Naive thymus-derived CD4-positive, alpha-beta T cell (primary cell): ENCODE measurements at regions not wholly inside any gene's neighbourhood (a gene's known extent, or its start where the extent isn't known, plus 50 kb on each side); places are given as distances from the start of the nearest gene placed in this dataset.

ENCODE experiments used
- ATAC-seq: fragments of 150-1000 bp; cut with Tn5 transposase; 2 replicates; pipeline ENCODE4 v1.10.0; 2021; ENCODE audit warnings: mild to moderate bottlenecking, moderate library complexity
- CTCF ChIA-PET: fragments of 350-600 bp; sonication (Branson Sonifier 250); formaldehyde crosslinking; loops from one replicate; lab custom pipeline; 2021; ENCODE audit warnings: antibody characterized with exemption; lab: Charles Lee
- POLR2A ChIA-PET: fragments of 350-600 bp; sonication (Branson Sonifier 250); formaldehyde crosslinking; loops from one replicate; lab custom pipeline; 2021; ENCODE audit warnings: antibody characterized with exemption, inconsistent platforms; lab: Charles Lee
- DNase-seq, 9 donors: peaks; one replicate each; pipeline versions ENCODE4 v3.0.0 to v3.0.0-alpha.2; 2020 to 2022; ENCODE audit warnings: mixed read lengths in 1 of 9
- H3K27ac ChIP-seq: one replicate; pipeline ENCODE4 v1.7.0; 2013; ENCODE audit warnings: mild to moderate bottlenecking, low read depth, low read length, moderate library complexity
- H3K27me3 ChIP-seq, 2 donors: one replicate each; pipeline ENCODE4 v1.7.0; 2013; ENCODE audit warnings: low read length in 2 of 2, mild to moderate bottlenecking in 2 of 2, moderate library complexity in 2 of 2; ENCODE audit not compliant: control insufficient read depth in 2 of 2, insufficient read depth in 2 of 2
- H3K36me3 ChIP-seq, 3 experiments: 1 replicate in 2 of 3; 2 replicates in 1 of 3; pipeline ENCODE4 v1.7.0; 2013; ENCODE audit warnings: low read length in 3 of 3, mild to moderate bottlenecking in 3 of 3, moderate library complexity in 1 of 3; ENCODE audit not compliant: insufficient read depth in 3 of 3, control insufficient read depth in 2 of 3
- H3K4me1 ChIP-seq, 2 donors: one replicate each; pipeline ENCODE4 v1.7.0; 2013; ENCODE audit warnings: low read length in 2 of 2, mild to moderate bottlenecking in 2 of 2, moderate library complexity in 1 of 2; ENCODE audit not compliant: control insufficient read depth in 2 of 2, insufficient read depth in 2 of 2
- H3K4me3 ChIP-seq: 2 replicates; pipeline ENCODE4 v1.7.0; 2013; ENCODE audit warnings: mild to moderate bottlenecking, low read length
- H3K9me3 ChIP-seq, 3 experiments: 1 replicate in 2 of 3; 2 replicates in 1 of 3; pipeline ENCODE4 v1.7.0; 2013; ENCODE audit warnings: low read length in 3 of 3; ENCODE audit not compliant: control insufficient read depth in 2 of 3
- H3K27ac Mint-ChIP-seq, 9 donors: one replicate each; pipeline ENCODE4 v1.8.0; 2020 to 2022; ENCODE audit warnings: mixed read lengths in 9 of 9, mild to moderate bottlenecking in 8 of 9, moderate library complexity in 5 of 9, inconsistent platforms in 2 of 9
- H3K27me3 Mint-ChIP-seq, 5 donors: one replicate each; pipeline ENCODE4 v1.8.0; 2021 to 2022; ENCODE audit warnings: mixed read lengths in 5 of 5, mild to moderate bottlenecking in 1 of 5
- H3K36me3 Mint-ChIP-seq, 5 donors: one replicate each; pipeline ENCODE4 v1.8.0; 2020 to 2022; ENCODE audit warnings: mixed read lengths in 5 of 5, mild to moderate bottlenecking in 3 of 5, inconsistent platforms in 1 of 5
- H3K4me1 Mint-ChIP-seq, 7 donors: one replicate each; pipeline ENCODE4 v1.8.0; 2020 to 2022; ENCODE audit warnings: mixed read lengths in 7 of 7, mild to moderate bottlenecking in 3 of 7, inconsistent platforms in 1 of 7
- H3K4me3 Mint-ChIP-seq, 10 donors: one replicate each; pipeline ENCODE4 v1.8.0; 2020 to 2022; ENCODE audit warnings: mild to moderate bottlenecking in 10 of 10, mixed read lengths in 10 of 10, moderate library complexity in 6 of 10, inconsistent platforms in 2 of 10
- H3K9me3 Mint-ChIP-seq, 11 donors: one replicate each; pipeline ENCODE4 v1.8.0; 2020 to 2022; ENCODE audit warnings: mixed read lengths in 11 of 11, mild to moderate bottlenecking in 4 of 11, inconsistent platforms in 1 of 11, moderate library complexity in 1 of 11
- intact Hi-C, 2 donors: fragments of 100-400 bp; cut with micrococcal nuclease; formaldehyde crosslinking; loops; one replicate each; pipeline ENCODE4 v1.15.1; 2023

DNA sequence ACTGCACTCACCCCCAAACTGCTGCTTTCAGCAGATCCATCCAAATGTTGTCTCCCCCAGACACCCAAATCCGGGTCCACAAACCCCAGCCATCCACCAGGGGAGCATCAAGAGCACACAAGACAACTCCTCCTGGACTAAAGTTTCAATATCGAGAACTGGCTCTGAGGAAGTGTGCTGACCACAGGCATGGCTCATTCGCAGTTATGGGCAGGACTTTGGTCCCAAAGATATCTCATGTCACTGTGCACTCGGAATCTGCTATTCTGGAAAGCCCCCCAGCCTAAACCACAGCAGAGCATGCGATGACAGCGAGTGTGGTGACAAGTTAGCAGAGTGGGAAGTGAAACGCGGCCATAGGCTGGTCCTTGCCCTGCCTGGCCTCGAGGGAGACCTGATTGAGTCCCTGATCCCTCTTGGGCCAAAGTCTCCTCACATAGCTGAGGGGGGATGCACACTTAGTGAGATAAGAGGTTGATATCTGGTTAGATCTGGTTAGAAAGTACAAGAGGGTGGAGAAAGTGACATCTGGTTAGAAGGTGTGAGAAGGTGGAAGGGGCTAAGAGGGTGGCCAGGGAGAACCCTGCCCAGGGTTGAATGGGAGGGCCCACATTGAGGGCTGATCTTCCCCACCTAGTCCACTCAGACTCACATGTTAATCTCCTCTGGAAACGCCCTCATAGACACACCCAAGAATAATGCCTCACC, 149.7 kb downstream of the MRPL14 start:
- H3K27me3 ChIP-seq, result no peaks in the 10 kb centered on the region
- peaks cover 0 to 3% (median 0%) of the 10 kb centered on the region in 11 donors for H3K9me3 Mint-ChIP-seq
- ChIA-PET POLR2A (no interaction called here), CTCF (no interaction called here)
- no peak overlapping the region for H3K27ac Mint-ChIP-seq
- H3K36me3 ChIP-seq, result no peaks in the 10 kb centered on the region
- H3K4me1 Mint-ChIP-seq, result peaks cover 0 to 2% (median 0%) of the 10 kb centered on the region in 7 donors
- H3K36me3 Mint-ChIP-seq, result no peaks in the 10 kb centered on the region
- DNase-seq, result no peak
- ATAC-seq, result peak; percentile 78
- no peak overlapping the region for H3K27ac ChIP-seq
- H3K9me3 ChIP-seq, result no peaks in the 10 kb centered on the region
- H3K27me3 Mint-ChIP-seq, result peaks cover 5 to 47% (median 19%) of the 10 kb centered on the region in 5 donors
- H3K4me1 ChIP-seq, result no peaks in the 10 kb centered on the region
- H3K4me3 ChIP-seq, result no peak overlapping the region
- H3K4me3 Mint-ChIP-seq, result no peak overlapping the region
- intact Hi-C loops, result no loop called here

DNA sequence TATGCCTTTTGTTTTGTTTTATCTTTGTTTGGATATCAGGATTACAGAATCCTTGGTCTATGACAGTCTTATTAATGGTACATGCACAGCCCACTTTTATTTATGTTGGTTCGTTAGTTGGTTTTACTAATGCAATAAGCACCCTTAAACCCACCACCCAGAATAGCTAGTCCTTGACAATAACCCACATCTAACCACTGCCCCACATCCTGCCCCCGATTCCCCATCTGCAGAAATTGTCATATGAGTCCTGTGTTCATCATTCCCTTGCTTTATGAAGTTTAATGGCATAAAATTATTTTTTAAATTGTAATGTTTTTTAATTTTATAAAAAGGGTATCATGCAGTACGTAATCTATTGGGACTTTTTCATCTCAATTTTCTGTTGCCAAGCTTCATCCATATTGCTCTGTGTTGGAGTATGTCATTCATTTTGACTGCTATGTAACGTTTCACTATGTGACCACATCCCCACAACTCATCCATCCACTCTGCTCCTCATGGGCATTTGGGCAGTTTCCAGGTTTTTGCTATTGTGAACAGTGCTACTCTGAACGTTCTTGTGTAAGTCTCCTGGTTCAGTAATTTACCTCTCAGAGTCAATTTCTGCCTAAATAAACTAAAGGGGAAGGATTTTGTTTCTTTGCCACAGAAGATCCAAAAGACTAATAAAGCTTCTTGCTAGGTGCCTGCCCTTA, 150.4 kb downstream of the MRPL14 start:
- no peak overlapping the region for H3K27ac ChIP-seq
- no peaks in the 10 kb centered on the region for H3K36me3 Mint-ChIP-seq
- H3K4me3 Mint-ChIP-seq, result no peak overlapping the region
- H3K9me3 ChIP-seq, result no peaks in the 10 kb centered on the region
- ChIA-PET CTCF (no interaction called here), POLR2A (no interaction called here)
- no peaks in the 10 kb centered on the region for H3K4me1 ChIP-seq
- intact Hi-C loops, result no loop called here
- H3K4me1 Mint-ChIP-seq, result peaks cover 0 to 2% (median 0%) of the 10 kb centered on the region in 7 donors
- no peak overlapping the region for H3K4me3 ChIP-seq
- peaks cover 0 to 3% (median 0%) of the 10 kb centered on the region in 11 donors for H3K9me3 Mint-ChIP-seq
- DNase-seq, result no peak
- no peak for ATAC-seq
- no peak overlapping the region for H3K27ac Mint-ChIP-seq
- no peaks in the 10 kb centered on the region for H3K27me3 ChIP-seq
- H3K36me3 ChIP-seq, result no peaks in the 10 kb centered on the region
- peaks cover 5 to 47% (median 19%) of the 10 kb centered on the region in 5 donors for H3K27me3 Mint-ChIP-seq

DNA sequence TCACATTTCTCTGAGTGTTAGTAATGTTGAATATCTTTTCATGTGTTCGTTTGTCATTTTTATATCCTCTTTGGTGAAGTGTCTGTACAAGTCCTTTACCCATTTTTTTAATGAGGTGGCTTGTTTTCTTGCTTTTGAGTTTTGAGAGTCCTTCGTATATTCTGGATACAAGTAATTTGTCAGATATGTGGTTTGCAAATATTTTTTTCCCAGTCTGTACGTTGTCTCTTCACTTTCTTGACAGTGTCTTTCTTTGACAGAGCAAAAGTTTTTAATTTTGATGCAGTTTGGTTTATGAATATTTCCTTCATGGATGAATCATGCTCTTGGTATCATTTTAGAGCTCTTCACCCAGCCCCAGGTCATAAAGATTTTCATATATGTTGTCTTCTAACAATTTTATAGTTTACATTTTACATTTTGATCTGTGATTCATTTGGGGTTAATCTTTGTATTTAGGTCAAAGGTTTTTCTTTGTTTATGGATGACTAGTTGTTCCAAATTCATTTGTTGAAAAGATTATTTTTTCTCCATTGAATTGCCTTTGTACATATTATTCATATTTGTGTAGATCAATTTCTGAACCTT, 152.5 kb downstream of the MRPL14 start:
- POLR2A ChIA-PET, result no interaction called here
- Mint-ChIP-seq H3K36me3 (no peaks in the 10 kb centered on the region), H3K4me3 (no peak overlapping the region), H3K9me3 (peaks cover 0 to 3% (median 0%) of the 10 kb centered on the region in 11 donors), H3K27me3 (peaks cover 5 to 44% (median 19%) of the 10 kb centered on the region in 5 donors), H3K4me1 (peaks cover 0 to 2% (median 0%) of the 10 kb centered on the region in 7 donors), H3K27ac (no peak overlapping the region)
- Histone ChIP-seq H3K27ac (no peak overlapping the region), H3K27me3 (no peaks in the 10 kb centered on the region), H3K4me3 (no peak overlapping the region), H3K4me1 (no peaks in the 10 kb centered on the region), H3K9me3 (no peaks in the 10 kb centered on the region), H3K36me3 (no peaks in the 10 kb centered on the region)
- CTCF ChIA-PET, result interaction anchor here (0.8 kb wide), 1 partner anchor 205 kb away, joined by 3 read pairs; the partner anchor contains the start of gene VEGFA
- intact Hi-C loops, result no loop called here
- no peak for DNase-seq
- ATAC-seq, result no peak

DNA sequence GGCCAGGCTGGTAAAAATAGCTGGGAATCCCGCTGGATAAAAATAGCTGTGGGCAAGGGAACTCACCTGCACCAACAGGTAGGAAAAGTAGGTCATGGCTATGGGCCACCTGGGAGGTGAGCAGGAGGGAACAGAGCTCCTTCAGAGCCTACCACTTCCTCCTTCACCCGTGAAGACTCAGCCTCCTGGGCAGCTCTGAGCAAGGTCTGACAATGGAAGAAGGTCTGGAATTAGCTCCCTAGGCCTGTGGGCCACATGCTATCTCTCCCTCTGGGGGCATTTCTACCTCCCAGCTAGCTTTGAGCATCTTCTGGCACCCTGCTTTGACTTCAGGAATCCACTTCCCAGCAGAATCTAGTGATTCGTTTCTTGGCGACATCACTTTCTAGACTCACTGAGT, 153.9 kb downstream of the MRPL14 start:
- Mint-ChIP-seq H3K27ac (no peak overlapping the region), H3K36me3 (no peaks in the 10 kb centered on the region), H3K9me3 (peaks cover 0 to 3% (median 0%) of the 10 kb centered on the region in 11 donors), H3K4me3 (no peak overlapping the region), H3K27me3 (peaks cover 2 to 46% (median 8%) of the 10 kb centered on the region in 5 donors), H3K4me1 (peaks cover 0 to 1% (median 0%) of the 10 kb centered on the region in 7 donors)
- Histone ChIP-seq H3K27ac (no peak overlapping the region), H3K4me3 (no peak overlapping the region), H3K9me3 (no peaks in the 10 kb centered on the region), H3K36me3 (no peaks in the 10 kb centered on the region), H3K27me3 (no peaks in the 10 kb centered on the region), H3K4me1 (no peaks in the 10 kb centered on the region)
- intact Hi-C loops, result no loop called here
- DNase-seq, result no peak
- ChIA-PET CTCF (no interaction called here), POLR2A (no interaction called here)
- ATAC-seq, result no peak

DNA sequence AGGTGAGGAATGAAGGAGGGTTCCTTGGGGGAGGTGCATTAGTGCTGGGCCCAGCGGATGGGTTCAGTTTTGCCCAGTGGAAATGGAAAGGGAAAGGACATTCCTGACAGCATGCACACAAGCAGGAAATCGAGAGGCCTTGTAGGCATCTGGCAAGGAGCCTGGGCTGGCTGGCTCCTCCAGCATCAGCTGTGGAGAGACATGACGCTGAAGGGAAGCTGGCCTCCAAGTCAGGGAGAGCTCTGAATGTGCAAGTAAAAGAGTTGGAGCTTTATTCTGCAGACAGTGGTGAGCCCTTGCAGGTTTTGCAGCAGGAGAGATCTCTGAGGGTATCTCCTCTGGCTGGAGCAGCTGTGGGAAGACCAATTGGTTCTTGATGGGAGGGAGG, 154.3 kb downstream of the MRPL14 start:
- Histone ChIP-seq H3K4me3 (no peak overlapping the region), H3K9me3 (no peaks in the 10 kb centered on the region), H3K27me3 (no peaks in the 10 kb centered on the region), H3K4me1 (no peaks in the 10 kb centered on the region), H3K27ac (no peak overlapping the region), H3K36me3 (no peaks in the 10 kb centered on the region)
- no peaks in the 10 kb centered on the region for H3K4me1 Mint-ChIP-seq
- ChIA-PET CTCF (no interaction called here), POLR2A (no interaction called here)
- peaks cover 0 to 3% (median 0%) of the 10 kb centered on the region in 11 donors for H3K9me3 Mint-ChIP-seq
- intact Hi-C loops, result no loop called here
- DNase-seq (no peak), ATAC-seq (no peak)
- no peaks in the 10 kb centered on the region for H3K36me3 Mint-ChIP-seq
- H3K4me3 Mint-ChIP-seq, result no peak overlapping the region
- peaks cover 0 to 44% (median 5%) of the 10 kb centered on the region in 5 donors for H3K27me3 Mint-ChIP-seq
- no peak overlapping the region for H3K27ac Mint-ChIP-seq

DNA sequence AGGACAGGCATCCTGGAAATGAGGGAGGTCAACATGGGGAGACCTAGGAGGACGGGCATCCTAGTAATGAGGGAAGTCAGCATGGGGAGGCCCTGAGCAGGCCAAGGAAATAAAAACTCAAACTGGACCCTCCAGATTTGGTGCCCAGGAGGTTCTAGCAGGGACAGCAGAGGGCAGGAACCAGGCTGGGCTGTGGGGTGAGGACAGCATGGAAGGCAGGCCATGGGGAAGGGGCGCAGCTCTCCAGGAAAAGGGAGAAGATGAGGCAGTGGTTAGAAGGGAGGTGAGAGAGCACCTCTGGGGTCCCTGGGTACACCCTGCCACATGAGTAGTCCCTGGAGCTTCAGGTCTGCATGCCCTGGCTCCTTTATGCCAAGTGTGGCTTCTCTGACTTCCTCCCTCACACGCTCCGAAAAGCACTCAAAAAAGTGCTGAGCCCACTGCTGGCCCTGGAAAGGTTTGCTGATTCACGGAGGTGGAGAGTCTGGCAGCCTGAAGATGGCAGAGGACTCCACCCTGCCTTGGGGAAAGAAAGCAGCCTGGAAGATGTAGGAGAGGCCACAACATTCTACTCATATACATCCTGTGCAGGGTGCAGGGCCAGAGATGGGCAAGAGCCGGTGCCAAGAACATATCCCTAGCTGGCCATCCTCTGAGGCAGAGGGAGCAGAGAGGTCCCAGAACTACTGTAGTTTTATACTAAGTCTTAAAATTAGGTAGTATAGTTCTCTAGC, 154.9 kb downstream of the MRPL14 start:
- no peak for DNase-seq
- no peak overlapping the region for H3K27ac Mint-ChIP-seq
- Histone ChIP-seq H3K36me3 (no peaks in the 10 kb centered on the region), H3K9me3 (no peaks in the 10 kb centered on the region), H3K4me3 (no peak overlapping the region), H3K27me3 (no peaks in the 10 kb centered on the region), H3K27ac (no peak overlapping the region), H3K4me1 (no peaks in the 10 kb centered on the region)
- ATAC-seq, result no peak
- CTCF ChIA-PET, result no interaction called here
- intact Hi-C loops, result no loop called here
- no peaks in the 10 kb centered on the region for H3K36me3 Mint-ChIP-seq
- H3K9me3 Mint-ChIP-seq, result peaks cover 0 to 3% (median 0%) of the 10 kb centered on the region in 11 donors
- no peak overlapping the region for H3K4me3 Mint-ChIP-seq
- H3K27me3 Mint-ChIP-seq, result peaks cover 0 to 40% (median 0%) of the 10 kb centered on the region in 5 donors
- no peaks in the 10 kb centered on the region for H3K4me1 Mint-ChIP-seq
- POLR2A ChIA-PET, result no interaction called here
